ENCODE measurements at regions not wholly inside any gene's neighbourhood (a gene's known extent, or its start where the extent isn't known, plus 50 kb on each side); places are given as distances from the start of the nearest gene placed in this dataset.

- Mint-ChIP-seq H3K9me3 (no peaks in the 10 kb centered on the region), H3K36me3 (ENCODE audit: low read depth) (no peaks in the 10 kb centered on the region), H3K27me3 (ENCODE audit: low read depth) (no peaks in the 10 kb centered on the region), H3K27ac (no peak overlapping the region), H3K4me3 (ENCODE audit: low read depth) (no peak overlapping the region), H3K4me1 (ENCODE audit: low read depth) (no peaks in the 10 kb centered on the region)
- DNase-seq (ENCODE audit: low spot score): no peak
- intact Hi-C loops (cut with micrococcal nuclease): no loop called here
Measured at GRCh38 chrY:7929866-7930265, 1018.3 kb upstream of the AMELY start.

GRCh38 chrY:7924059-7924458, 1012.5 kb upstream of the AMELY start:
- Mint-ChIP-seq H3K27ac (no peak overlapping the region), H3K9me3 (no peaks in the 10 kb centered on the region), H3K4me1 (ENCODE audit: low read depth) (peaks cover 5% of the 10 kb centered on the region), H3K36me3 (ENCODE audit: low read depth) (no peaks in the 10 kb centered on the region), H3K4me3 (ENCODE audit: low read depth) (no peak overlapping the region), H3K27me3 (ENCODE audit: low read depth) (no peaks in the 10 kb centered on the region)
- intact Hi-C loops (cut with micrococcal nuclease): no loop called here
- no peak for DNase-seq (ENCODE audit: low spot score)

GRCh38 chrY:7923476-7924017, 1012.0 kb upstream of the AMELY start:
- no peak for DNase-seq (ENCODE audit: low spot score)
- Mint-ChIP-seq H3K27ac (no peak overlapping the region), H3K36me3 (ENCODE audit: low read depth) (no peaks in the 10 kb centered on the region), H3K9me3 (no peaks in the 10 kb centered on the region), H3K4me3 (ENCODE audit: low read depth) (no peak overlapping the region), H3K4me1 (ENCODE audit: low read depth) (peaks cover 5% of the 10 kb centered on the region), H3K27me3 (ENCODE audit: low read depth) (no peaks in the 10 kb centered on the region)
- intact Hi-C loops (cut with micrococcal nuclease): no loop called here

DNA sequence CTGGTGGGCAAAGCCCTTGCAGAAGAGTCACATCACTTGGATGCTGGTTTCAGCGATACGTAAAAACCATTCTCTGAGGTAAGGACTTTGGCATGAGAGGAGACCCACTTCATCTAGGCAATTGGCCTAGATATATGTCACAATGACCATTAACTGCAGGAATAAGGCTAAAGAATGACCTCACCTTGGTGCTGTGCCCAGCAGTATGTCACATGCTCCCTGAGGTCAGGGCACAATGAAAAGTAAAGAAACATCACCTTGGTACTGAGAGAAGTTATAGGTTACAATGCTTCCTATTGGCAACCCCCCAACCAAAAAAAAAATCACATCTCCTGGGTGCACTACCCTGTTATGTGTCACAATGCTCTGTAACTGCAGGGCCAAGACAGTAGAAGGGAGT, 1008.8 kb upstream of the AMELY start:
- Mint-ChIP-seq H3K4me3 (ENCODE audit: low read depth) (no peak overlapping the region), H3K4me1 (ENCODE audit: low read depth) (peaks cover 5% of the 10 kb centered on the region), H3K27me3 (ENCODE audit: low read depth) (no peaks in the 10 kb centered on the region), H3K27ac (no peak overlapping the region), H3K9me3 (no peaks in the 10 kb centered on the region), H3K36me3 (ENCODE audit: low read depth) (no peaks in the 10 kb centered on the region)
- intact Hi-C loops (cut with micrococcal nuclease): no loop called here
- DNase-seq (ENCODE audit: low spot score): no peak

- Mint-ChIP-seq H3K4me3 (ENCODE audit: low read depth) (no peak overlapping the region), H3K9me3 (no peaks in the 10 kb centered on the region), H3K4me1 (ENCODE audit: low read depth) (no peaks in the 10 kb centered on the region), H3K36me3 (ENCODE audit: low read depth) (no peaks in the 10 kb centered on the region), H3K27ac (no peak overlapping the region), H3K27me3 (ENCODE audit: low read depth) (no peaks in the 10 kb centered on the region)
- intact Hi-C loops (cut with micrococcal nuclease): no loop called here
- DNase-seq (ENCODE audit: low spot score): no peak
Measured at GRCh38 chrY:7888506-7888905, 977.0 kb upstream of the AMELY start.

- Mint-ChIP-seq H3K4me1 (ENCODE audit: low read depth) (no peaks in the 10 kb centered on the region), H3K36me3 (ENCODE audit: low read depth) (no peaks in the 10 kb centered on the region), H3K27ac (no peak overlapping the region), H3K4me3 (ENCODE audit: low read depth) (no peak overlapping the region), H3K9me3 (no peaks in the 10 kb centered on the region), H3K27me3 (ENCODE audit: low read depth) (no peaks in the 10 kb centered on the region)
- intact Hi-C loops (cut with micrococcal nuclease): no loop called here
- no peak for DNase-seq (ENCODE audit: low spot score)
Measured at GRCh38 chrY:7881696-7882095, 970.1 kb upstream of the AMELY start.

- Mint-ChIP-seq H3K4me1 (ENCODE audit: low read depth) (no peaks in the 10 kb centered on the region), H3K27ac (no peak overlapping the region), H3K9me3 (no peaks in the 10 kb centered on the region), H3K36me3 (ENCODE audit: low read depth) (no peaks in the 10 kb centered on the region), H3K27me3 (ENCODE audit: low read depth) (no peaks in the 10 kb centered on the region), H3K4me3 (ENCODE audit: low read depth) (no peak overlapping the region)
- DNase-seq (ENCODE audit: low spot score): no peak
- intact Hi-C loops (cut with micrococcal nuclease): no loop called here
Measured at GRCh38 chrY:7879245-7879644, 967.7 kb upstream of the AMELY start.

GRCh38 chrY:7878719-7879118, 967.2 kb upstream of the AMELY start:
- H3K9me3 Mint-ChIP-seq: no peaks in the 10 kb centered on the region
- no peak for DNase-seq (ENCODE audit: low spot score)
- H3K4me3 Mint-ChIP-seq (ENCODE audit: low read depth): no peak overlapping the region
- no peaks in the 10 kb centered on the region for H3K36me3 Mint-ChIP-seq (ENCODE audit: low read depth)
- H3K27ac Mint-ChIP-seq: no peak overlapping the region
- intact Hi-C loops (cut with micrococcal nuclease): no loop called here
- H3K4me1 Mint-ChIP-seq (ENCODE audit: low read depth): no peaks in the 10 kb centered on the region
- no peaks in the 10 kb centered on the region for H3K27me3 Mint-ChIP-seq (ENCODE audit: low read depth)

- Mint-ChIP-seq H3K4me3 (ENCODE audit: low read depth) (no peak overlapping the region), H3K36me3 (ENCODE audit: low read depth) (no peaks in the 10 kb centered on the region), H3K4me1 (ENCODE audit: low read depth) (no peaks in the 10 kb centered on the region), H3K27me3 (ENCODE audit: low read depth) (no peaks in the 10 kb centered on the region), H3K27ac (no peak overlapping the region), H3K9me3 (no peaks in the 10 kb centered on the region)
- intact Hi-C loops (cut with micrococcal nuclease): no loop called here
- DNase-seq (ENCODE audit: low spot score): no peak
Measured at GRCh38 chrY:7877458-7877857, 965.9 kb upstream of the AMELY start.

GRCh38 chrY:7874080-7874479, 962.5 kb upstream of the AMELY start:
- no peaks in the 10 kb centered on the region for H3K9me3 Mint-ChIP-seq
- H3K27me3 Mint-ChIP-seq (ENCODE audit: low read depth): no peaks in the 10 kb centered on the region
- no peaks in the 10 kb centered on the region for H3K36me3 Mint-ChIP-seq (ENCODE audit: low read depth)
- H3K27ac Mint-ChIP-seq: no peak overlapping the region
- H3K4me3 Mint-ChIP-seq (ENCODE audit: low read depth): no peak overlapping the region
- no peak for DNase-seq (ENCODE audit: low spot score)
- intact Hi-C loops (cut with micrococcal nuclease): no loop called here
- H3K4me1 Mint-ChIP-seq (ENCODE audit: low read depth): no peaks in the 10 kb centered on the region

GRCh38 chrY:7871304-7871932, 959.9 kb upstream of the AMELY start:
- Mint-ChIP-seq H3K4me3 (ENCODE audit: low read depth) (no peak overlapping the region), H3K4me1 (ENCODE audit: low read depth) (no peaks in the 10 kb centered on the region), H3K36me3 (ENCODE audit: low read depth) (no peaks in the 10 kb centered on the region), H3K27me3 (ENCODE audit: low read depth) (no peaks in the 10 kb centered on the region), H3K9me3 (no peaks in the 10 kb centered on the region), H3K27ac (no peak overlapping the region)
- DNase-seq (ENCODE audit: low spot score): no peak
- intact Hi-C loops (cut with micrococcal nuclease): no loop called here

GRCh38 chrY:7866976-7867375, 955.4 kb upstream of the AMELY start:
- DNase-seq (ENCODE audit: low spot score): no peak
- Mint-ChIP-seq H3K4me1 (ENCODE audit: low read depth) (no peaks in the 10 kb centered on the region), H3K36me3 (ENCODE audit: low read depth) (no peaks in the 10 kb centered on the region), H3K9me3 (no peaks in the 10 kb centered on the region), H3K4me3 (ENCODE audit: low read depth) (no peak overlapping the region), H3K27me3 (ENCODE audit: low read depth) (no peaks in the 10 kb centered on the region), H3K27ac (no peak overlapping the region)
- intact Hi-C loops (cut with micrococcal nuclease): no loop called here

GRCh38 chrY:7860781-7861614, 949.4 kb upstream of the AMELY start:
- Mint-ChIP-seq H3K4me3 (ENCODE audit: low read depth) (no peak overlapping the region), H3K36me3 (ENCODE audit: low read depth) (no peaks in the 10 kb centered on the region), H3K4me1 (ENCODE audit: low read depth) (no peaks in the 10 kb centered on the region), H3K27ac (no peak overlapping the region), H3K27me3 (ENCODE audit: low read depth) (no peaks in the 10 kb centered on the region), H3K9me3 (no peaks in the 10 kb centered on the region)
- intact Hi-C loops (cut with micrococcal nuclease): no loop called here
- no peak for DNase-seq (ENCODE audit: low spot score)

All from activated T-helper 2 cell treated with anti-CD3 and anti-CD28 coated beads, Interferon-gamma antibody, Interleukin-2, Interleukin-4, amounts not matched to agents 10 μg/mL and 5 μg/mL and 100 μg/mL, durations not matched to agents 14 hours and 24 hours and 36 hours (primary cell).